ENCODE measurements at regions not wholly inside any gene's neighbourhood (a gene's known extent, or its start where the extent isn't known, plus 50 kb on each side); places are given as distances from the start of the nearest gene placed in this dataset.

DNA sequence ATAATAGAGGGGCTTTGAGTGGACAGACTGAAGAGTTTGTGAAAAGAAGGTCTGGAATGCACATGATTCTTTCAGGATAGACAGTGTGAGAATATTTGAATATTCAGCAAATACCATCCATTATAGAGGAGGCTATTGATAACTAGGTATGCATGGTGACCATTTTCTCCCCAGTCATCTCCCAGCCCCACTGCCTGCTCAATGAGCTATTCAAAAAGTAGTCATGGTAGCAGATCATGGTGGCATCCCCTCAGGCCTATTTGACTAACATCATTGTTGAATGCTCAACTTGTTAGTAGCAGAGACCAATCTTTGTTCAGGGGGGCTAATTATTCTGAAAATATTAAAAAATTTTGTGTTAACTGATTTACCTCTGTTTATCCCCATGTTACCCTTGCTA is 311.6 kb downstream of the S1PR1 start:
- no peaks in the 10 kb centered on the region for H3F3A ChIP-seq (ENCODE audit: low read depth)
- H3K9me2 ChIP-seq (replicated peaks; ENCODE audit: low read depth, low read length): no peaks in the 10 kb centered on the region
- H4K20me1 ChIP-seq (ENCODE audit: insufficient read depth, low read length, poor library complexity, severe bottlenecking): no peaks in the 10 kb centered on the region
- no peak overlapping the region for H3K4me2 ChIP-seq (ENCODE audit: low read depth, low read length, poor library complexity, severe bottlenecking)
- TF ChIP-seq EZH2phosphoT487 (IDR thresholded peaks at IDR 0.05; ENCODE audit: borderline replicate concordance) (no peak), CTCF (conservative IDR thresholded peaks at IDR 0.05; ENCODE audit: low read length) (no peak)
- no peaks in the 10 kb centered on the region for H3K27me3 ChIP-seq (ENCODE audit: insufficient read depth, low read length, poor library complexity, severe bottlenecking)
- H3K4me1 ChIP-seq (ENCODE audit: insufficient read depth, low read length, poor library complexity, severe bottlenecking): no peaks in the 10 kb centered on the region
- H2AFZ ChIP-seq (ENCODE audit: low read length): no peak overlapping the region
- H3K36me3 ChIP-seq (ENCODE audit: insufficient read depth, low read length): no peaks in the 10 kb centered on the region
- no peak overlapping the region for H3K9ac ChIP-seq (ENCODE audit: low read depth, low read length, poor library complexity, severe bottlenecking)
- no peak overlapping the region for H3K4me3 ChIP-seq (ENCODE audit: low read length, poor library complexity, severe bottlenecking)
- no peaks in the 10 kb centered on the region for H3K9me3 ChIP-seq (ENCODE audit: insufficient read depth, low read depth, low read length)
- no peaks in the 10 kb centered on the region for H3K79me2 ChIP-seq (ENCODE audit: insufficient read depth, low read length)

- no peak overlapping the region for H3K4me3 ChIP-seq (ENCODE audit: low read length, poor library complexity, severe bottlenecking)
- no peaks in the 10 kb centered on the region for H4K20me1 ChIP-seq (ENCODE audit: insufficient read depth, low read length, poor library complexity, severe bottlenecking)
- no peak overlapping the region for H2AFZ ChIP-seq (ENCODE audit: low read length)
- no peaks in the 10 kb centered on the region for H3K4me1 ChIP-seq (ENCODE audit: insufficient read depth, low read length, poor library complexity, severe bottlenecking)
- no peak overlapping the region for H3K9ac ChIP-seq (ENCODE audit: low read depth, low read length, poor library complexity, severe bottlenecking)
- no peaks in the 10 kb centered on the region for H3K27me3 ChIP-seq (ENCODE audit: insufficient read depth, low read length, poor library complexity, severe bottlenecking)
- no peak for TF ChIP-seq EZH2phosphoT487 (IDR thresholded peaks at IDR 0.05; ENCODE audit: borderline replicate concordance)
- no peak for TF ChIP-seq CTCF (conservative IDR thresholded peaks at IDR 0.05; ENCODE audit: low read length)
- H3K9me2 ChIP-seq (replicated peaks; ENCODE audit: low read depth, low read length): no peaks in the 10 kb centered on the region
- no peaks in the 10 kb centered on the region for H3K36me3 ChIP-seq (ENCODE audit: insufficient read depth, low read length)
- H3F3A ChIP-seq (ENCODE audit: low read depth): no peaks in the 10 kb centered on the region
- H3K4me2 ChIP-seq (ENCODE audit: low read depth, low read length, poor library complexity, severe bottlenecking): no peak overlapping the region
- H3K79me2 ChIP-seq (ENCODE audit: insufficient read depth, low read length): no peaks in the 10 kb centered on the region
- no peaks in the 10 kb centered on the region for H3K9me3 ChIP-seq (ENCODE audit: insufficient read depth, low read depth, low read length)
These were observed 313.8 kb downstream of the S1PR1 start for GRCh38 chr1:101550581-101550980.

DNA sequence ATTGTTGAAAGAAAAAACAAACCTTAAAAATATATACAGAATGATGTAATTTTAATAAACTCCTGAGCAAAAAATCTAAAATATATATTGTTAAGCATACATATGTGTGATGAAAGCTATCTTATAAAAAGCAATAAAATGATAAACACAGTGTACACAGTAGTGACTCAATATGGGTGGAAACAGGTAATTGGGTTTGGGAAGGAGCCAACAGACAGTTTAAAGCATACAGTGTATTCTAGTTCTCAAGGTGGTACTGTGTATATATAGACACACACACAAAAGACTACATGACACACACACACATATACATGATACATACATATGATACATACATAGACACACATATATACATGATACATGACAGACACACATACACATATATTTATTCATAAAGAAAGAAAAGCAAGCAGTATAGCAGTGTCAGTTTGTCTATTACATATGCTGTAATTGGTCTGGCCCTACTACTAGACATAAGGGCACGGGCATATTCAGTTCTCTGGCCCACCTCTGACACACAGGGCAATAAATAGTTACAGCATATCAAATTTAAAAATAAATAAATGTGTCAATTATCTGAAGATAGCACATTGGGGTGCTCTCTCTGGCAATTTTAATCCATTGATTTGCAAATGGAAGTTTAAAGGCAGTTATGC is 330.2 kb downstream of the S1PR1 start:
- no peaks in the 10 kb centered on the region for H3K36me3 ChIP-seq (ENCODE audit: insufficient read depth, low read length)
- no peak overlapping the region for H3K4me2 ChIP-seq (ENCODE audit: low read depth, low read length, poor library complexity, severe bottlenecking)
- H3K27me3 ChIP-seq (ENCODE audit: insufficient read depth, low read length, poor library complexity, severe bottlenecking): peaks cover 5% of the 10 kb centered on the region
- no peak overlapping the region for H3K9ac ChIP-seq (ENCODE audit: low read depth, low read length, poor library complexity, severe bottlenecking)
- no peaks in the 10 kb centered on the region for H3K4me1 ChIP-seq (ENCODE audit: insufficient read depth, low read length, poor library complexity, severe bottlenecking)
- TF ChIP-seq CTCF (conservative IDR thresholded peaks at IDR 0.05; ENCODE audit: low read length) (no peak), EZH2phosphoT487 (IDR thresholded peaks at IDR 0.05; ENCODE audit: borderline replicate concordance) (no peak)
- no peak overlapping the region for H2AFZ ChIP-seq (ENCODE audit: low read length)
- H3K9me3 ChIP-seq (ENCODE audit: insufficient read depth, low read depth, low read length): peaks cover 7% of the 10 kb centered on the region; the same call in 1 of the 2 replicates
- H3F3A ChIP-seq (ENCODE audit: low read depth): no peaks in the 10 kb centered on the region
- H3K9me2 ChIP-seq (replicated peaks; ENCODE audit: low read depth, low read length): no peaks in the 10 kb centered on the region
- no peaks in the 10 kb centered on the region for H4K20me1 ChIP-seq (ENCODE audit: insufficient read depth, low read length, poor library complexity, severe bottlenecking)
- H3K79me2 ChIP-seq (ENCODE audit: insufficient read depth, low read length): no peaks in the 10 kb centered on the region
- no peak overlapping the region for H3K4me3 ChIP-seq (ENCODE audit: low read length, poor library complexity, severe bottlenecking)

Measured in Loucy (cell line).